Hematopoietic multipotent progenitor cell treated with erythropoietin and hydrocortisone succinate and interleukin-3 and kit ligand, for 6 days (in vitro differentiated cells): ENCODE measurements at regions not wholly inside any gene's neighbourhood (a gene's known extent, or its start where the extent isn't known, plus 50 kb on each side); places are given as distances from the start of the nearest gene placed in this dataset.
A peak's percentile ranks its signal among the peaks of the same experiment; 100 is the strongest.

Experiments used
- DNase-seq: peaks from one replicate; pipeline ENCODE4 v3.0.0-alpha.2; 2015

DNA sequence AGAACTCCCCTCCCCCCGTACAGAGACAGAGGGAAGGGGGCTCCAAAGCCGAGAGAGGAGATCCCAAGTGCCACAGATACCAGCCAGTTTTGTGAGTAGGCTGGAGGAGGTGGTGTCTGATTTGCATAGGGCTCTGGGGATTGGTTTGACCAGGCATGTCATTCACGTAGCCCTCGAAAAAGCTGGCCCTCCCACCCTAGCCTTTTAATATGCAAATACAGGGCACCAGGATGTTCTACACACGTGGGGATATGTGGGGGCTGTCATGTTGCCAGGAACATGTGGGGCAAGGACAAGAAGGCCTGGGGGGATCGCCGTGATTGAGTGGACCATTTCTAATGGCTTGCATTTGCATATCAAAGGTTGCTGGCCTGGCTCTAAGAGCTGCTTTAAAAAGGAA lies 272.9 kb downstream of the PPP1R2C start:
- no peak for DNase-seq

DNA sequence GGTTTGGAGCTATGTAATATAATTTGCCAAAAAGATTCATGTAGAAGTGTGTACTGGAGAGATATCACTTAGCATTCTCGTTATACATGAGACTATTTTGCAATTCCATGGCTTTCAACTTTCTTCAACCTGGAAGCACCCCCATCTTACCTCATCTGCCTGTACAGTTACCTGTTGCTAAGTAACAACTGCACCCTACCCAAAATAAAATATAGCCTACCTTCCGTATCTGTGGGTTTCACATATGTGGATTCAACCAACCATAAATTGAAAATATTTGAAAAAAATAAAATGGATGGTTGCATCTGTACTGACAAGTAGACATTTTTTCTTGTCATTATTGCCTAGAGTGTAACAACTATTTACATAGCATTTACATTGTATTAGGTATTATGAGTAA lies 278.3 kb downstream of the PPP1R2C start:
- DNase-seq = no peak

DNA sequence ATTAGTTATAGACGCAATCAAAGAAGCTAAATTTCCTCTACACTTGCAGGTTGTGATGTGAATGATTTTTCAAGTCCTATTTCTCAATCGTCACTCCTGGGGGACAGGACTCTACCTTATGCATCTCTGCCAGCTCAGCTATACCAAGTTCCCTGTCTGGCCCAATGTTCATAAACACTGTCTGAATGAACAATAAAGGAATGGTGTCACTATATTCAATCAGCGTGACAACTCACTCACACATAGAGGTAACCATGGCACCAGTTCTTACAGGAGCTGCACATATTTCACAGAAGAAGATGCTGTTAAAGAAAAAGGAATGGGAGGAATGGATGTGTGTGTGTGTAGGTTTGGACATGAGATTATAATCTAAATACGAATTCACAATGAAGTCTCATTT lies 280.6 kb downstream of the PPP1R2C start:
- no peak for DNase-seq

DNA sequence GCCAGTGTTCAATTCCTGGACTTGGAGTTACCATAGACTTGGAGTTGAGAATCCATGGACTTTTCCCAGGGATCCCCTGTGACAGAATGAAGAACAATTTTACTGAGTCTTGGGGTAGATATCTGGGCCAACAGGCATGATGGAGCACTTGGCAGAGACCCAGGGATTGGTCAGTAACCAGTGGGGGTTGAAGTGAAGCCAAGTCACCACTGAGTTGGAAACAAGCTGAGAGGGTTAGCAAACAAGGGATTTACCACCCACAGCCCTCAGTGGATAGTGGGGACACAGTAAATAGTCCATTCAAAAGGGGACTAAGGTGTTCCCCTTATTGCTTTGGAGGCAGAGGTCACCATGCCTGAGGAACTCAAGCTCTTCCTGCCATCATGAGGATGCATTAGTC lies 281.7 kb downstream of the PPP1R2C start:
- no peak for DNase-seq

DNA sequence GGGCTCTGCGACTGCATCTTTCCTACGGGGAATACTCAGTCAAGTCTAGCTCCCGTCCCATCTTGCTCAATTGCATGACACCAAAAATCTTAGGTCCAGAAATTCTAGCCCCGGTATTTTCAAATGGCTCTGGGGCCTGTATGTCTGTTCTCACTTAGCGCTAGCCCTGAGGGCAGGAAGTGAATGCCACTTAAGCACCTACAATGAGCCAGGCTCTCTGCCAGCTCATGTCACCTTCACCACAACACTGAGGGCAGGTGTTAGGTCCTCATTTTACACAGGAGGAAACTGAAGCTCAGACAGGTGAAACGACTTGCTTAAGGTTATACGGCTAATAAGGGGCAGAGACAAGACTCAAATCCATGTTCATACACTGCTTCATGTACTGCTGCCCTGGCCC lies 282.8 kb downstream of the PPP1R2C start:
- DNase-seq = no peak

DNA sequence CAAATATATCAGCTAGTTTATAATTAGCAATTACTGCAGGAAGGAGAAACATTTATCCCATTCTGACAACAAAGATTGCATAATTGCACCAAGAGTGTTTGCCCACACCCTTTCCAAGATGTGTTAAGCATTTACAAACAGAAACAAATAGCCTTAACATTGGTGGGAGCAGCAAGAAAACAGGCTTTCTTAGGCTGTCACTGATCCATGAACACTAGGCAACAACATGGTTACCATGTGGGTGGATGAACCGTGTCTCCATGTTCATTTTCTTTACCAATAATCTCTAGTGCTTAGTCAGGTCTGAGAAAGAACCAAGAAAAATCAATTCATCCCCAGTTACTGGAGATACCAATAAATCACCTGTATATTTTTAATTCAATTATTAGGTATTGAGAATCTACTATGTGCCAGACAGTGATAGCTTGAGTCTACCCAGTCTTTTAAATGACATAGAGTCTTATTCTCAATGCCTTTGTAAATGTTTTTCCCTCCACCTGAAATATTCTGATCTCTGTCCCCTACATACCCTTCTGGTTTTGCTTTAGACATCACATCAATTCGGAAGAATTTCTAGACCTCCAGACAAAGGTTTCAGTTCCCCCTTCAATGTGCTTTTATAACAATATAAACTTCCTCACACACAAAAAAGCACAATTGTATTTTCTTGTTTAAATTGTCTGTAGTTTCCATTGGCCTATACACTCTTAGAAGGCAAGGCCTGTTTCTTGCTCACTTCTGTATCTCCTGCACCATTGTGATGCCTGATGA lies 286.6 kb downstream of the PPP1R2C start:
- no peak for DNase-seq

DNA sequence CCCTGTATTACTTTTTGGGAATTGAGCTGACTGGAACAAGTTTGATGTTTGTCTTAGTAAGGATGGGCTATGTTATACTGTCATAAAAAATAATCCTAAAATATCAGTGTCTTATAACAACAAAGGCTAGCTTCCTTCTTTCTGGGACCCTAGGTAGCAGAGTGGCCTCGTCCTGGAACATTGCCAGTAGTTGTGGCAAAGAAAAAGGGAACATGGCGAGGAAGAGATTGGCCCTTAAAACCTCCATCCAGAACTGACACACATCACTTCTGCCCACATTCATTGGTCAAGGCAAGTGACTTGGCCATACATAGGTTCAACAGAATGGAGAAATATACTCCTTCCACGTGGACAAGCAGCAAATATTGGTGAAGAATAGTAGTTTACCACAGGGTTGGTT lies 287.9 kb downstream of the PPP1R2C start:
- DNase-seq = peak; percentile 0

DNA sequence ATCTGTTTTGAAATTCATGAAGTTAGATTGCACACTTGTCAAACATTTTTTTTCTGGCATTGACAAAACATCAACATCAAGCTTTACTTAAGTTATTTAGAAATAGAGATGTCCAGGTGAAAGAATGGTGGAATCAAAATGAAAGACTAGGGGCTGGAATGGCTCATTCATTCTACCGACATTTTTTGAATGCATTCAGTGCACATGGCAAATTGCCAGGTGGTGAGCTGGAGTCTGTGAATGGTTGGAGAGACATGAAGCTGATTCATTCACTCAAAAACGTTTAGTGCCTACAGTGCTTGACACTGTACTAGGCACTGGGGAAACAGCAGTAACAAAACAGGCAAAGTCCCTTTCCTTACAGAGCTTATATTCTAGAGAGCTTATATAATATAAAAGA lies 292.4 kb downstream of the PPP1R2C start:
- no peak for DNase-seq

DNA sequence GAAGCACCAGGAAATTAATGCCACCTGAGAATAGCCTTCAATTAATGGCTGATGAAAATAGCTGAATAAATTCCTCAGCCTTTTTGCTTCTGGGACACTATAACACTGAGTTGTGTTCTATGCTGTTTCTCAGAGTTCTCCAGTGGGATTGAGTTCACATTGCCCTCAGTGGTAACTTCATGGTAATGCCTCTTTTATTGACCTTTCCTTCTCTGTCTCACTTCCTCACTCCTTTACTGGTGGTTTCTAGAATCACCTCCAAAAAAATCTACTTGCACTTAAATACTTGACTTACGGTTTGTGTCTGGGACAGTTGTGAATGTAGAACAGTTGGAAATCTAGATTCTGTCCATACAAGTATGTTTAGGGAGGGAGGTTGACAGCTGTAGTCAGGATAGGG lies 293.7 kb downstream of the PPP1R2C start:
- DNase-seq = no peak

DNA sequence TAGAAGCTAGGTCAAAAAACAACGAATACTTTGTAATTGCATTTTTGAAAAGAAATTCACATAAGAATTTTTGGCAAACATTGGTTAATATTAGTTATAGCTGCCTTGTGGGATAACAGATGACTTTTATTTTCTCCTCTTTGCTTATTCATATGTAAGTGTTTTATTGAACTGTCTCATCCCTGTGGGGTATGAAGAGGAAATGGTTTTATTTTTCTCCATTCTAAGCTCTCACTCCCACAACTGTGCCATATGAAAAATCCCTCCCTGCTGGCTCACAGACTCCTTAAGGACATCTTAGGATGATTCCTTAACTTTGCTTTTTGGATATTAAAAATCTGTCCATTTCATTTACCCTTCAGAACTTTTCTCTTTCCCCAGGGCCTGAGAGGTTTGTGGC lies 300.6 kb downstream of the PPP1R2C start:
- DNase-seq = no peak

DNA sequence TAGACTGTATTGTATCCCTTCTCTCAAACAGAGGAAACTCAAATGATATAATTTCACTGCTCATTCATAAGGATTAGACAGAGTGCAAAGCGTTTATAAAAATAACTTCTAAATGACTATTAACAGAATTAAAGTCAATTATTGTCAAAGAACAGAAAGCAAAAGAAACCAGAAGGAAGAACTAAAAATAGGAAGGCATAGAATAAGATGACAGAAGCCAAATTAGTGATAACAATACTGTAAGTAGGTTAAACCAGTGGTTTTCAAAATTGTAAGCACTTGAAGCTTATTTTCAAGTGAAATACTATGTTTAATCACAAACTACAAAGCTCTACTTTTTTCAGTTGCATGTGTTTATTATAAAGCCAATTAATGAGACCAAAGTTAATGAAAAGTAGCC lies 305.2 kb downstream of the PPP1R2C start:
- no peak for DNase-seq

DNA sequence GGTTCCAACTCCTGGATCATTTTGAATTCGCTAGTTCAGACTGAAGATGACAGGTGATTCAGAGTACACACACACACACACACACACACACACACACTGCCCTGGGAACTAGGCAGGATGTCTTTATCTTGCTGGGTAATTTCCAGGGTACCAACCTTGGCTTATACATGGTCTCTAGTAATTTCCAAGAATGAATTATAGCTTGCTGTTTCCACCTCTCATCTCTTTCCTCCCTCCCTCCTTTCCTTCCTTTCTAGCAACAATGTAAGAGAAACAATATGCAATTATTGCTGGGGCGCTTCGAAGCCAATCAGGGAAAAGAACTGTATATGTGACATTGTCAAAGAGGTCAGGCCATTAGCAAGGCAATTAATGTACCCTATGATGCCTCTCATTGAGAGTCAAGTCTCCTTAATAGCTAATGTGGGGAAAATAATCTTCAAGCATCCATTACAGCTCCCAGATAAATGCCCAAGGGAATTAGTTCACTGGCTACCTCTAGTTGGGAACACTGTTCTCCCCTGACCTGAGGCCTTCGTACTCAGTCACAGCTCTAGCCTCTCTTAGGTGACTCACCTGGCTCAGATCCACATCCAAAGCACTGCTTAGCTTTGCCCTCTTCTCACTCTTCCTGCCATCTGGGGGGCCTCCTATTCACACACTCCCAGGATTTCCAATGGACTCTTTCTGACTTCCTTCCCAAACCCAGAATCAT lies 311.5 kb downstream of the PPP1R2C start:
- DNase-seq = no peak

DNA sequence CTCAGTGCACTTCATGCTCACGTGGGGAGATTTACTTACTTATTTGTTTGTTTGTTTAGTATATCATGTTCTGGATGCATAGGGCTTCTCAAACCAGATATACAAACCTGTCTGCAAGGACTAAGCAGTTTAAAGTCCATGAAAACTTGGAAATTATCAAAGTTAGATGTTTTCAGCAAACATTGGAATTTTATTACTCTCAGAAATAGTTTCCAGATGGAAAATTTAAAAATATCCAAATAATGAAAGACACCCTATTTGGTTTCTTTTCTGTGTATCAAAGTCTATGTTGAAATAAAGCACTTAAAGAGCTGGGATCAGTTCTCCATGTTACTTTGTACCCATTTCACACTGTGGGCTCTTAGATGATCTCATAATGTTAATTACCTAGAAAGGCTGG lies 312.1 kb downstream of the PPP1R2C start:
- no peak for DNase-seq

DNA sequence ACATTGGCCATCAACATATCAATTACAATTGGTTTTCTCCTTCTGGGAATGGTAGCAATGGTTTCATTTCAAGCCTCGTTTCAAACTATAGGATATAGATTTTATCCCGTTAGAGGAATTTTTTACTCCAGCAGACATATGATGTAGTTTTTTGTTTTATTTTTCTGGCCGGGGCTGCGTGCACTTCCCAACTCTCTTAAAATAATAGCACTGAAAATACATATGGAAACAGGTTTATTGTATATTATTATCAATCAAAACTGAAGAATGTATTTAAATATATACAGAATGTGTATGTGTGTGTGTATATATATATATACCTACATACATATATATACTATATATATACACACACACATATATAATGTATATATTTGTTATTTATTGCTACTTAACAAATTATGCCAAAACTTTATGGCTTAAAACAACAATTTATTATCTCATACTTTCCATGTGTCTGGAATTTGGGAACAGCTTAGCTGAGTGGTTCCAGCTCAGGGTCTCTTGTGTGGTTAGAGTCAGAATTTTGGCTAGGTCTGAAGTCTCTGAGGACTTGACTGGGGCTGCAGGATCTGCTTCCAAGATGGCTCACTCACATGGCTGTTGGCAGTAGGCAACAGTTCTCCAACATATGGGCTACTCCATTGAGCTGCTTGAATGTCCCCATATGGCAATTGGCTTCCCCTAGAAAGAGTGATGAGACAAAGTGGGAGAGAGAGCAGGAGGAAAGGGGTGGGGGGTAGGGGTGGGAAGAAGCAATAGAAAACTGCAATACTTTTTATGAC lies 314.1 kb downstream of the PPP1R2C start:
- no peak for DNase-seq

DNA sequence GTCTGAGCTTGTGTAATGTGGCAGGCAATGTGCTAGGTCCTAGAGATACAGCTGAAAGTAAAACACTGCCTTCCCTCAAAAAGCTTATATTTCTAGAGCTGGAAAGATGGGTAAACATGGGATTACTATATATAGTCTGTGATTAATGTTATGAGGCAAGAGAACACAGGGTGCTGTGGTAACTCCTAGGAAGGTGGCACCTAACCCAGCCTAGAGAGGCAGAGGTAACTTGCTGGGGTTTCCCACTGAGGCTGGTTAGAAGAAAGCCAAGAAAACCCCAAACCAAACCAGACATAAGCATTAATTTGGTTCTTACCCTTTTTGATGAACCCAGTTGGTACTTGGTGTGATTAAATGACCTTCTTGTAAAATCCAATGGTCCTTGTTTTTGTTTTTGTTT lies 315.0 kb downstream of the PPP1R2C start:
- DNase-seq = no peak

DNA sequence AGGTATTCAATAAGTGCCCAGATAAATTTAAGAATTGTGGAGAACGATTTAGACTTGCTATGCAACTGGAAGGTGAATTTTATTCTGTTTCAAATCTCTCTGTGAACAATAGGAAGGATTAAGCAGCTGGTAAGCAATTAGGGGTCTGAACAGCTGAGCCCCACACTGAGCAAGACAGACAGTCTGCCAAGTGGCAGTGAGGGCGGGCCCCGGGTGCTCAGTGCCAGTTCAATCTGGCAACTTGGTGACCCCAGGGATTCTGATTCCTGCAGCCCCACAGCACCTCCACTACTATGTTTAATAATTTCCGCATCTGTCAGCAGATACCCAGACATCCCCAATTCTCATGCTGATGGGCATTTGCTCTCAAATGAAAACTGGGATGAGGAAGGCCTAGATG lies 317.3 kb downstream of the PPP1R2C start:
- DNase-seq = no peak

DNA sequence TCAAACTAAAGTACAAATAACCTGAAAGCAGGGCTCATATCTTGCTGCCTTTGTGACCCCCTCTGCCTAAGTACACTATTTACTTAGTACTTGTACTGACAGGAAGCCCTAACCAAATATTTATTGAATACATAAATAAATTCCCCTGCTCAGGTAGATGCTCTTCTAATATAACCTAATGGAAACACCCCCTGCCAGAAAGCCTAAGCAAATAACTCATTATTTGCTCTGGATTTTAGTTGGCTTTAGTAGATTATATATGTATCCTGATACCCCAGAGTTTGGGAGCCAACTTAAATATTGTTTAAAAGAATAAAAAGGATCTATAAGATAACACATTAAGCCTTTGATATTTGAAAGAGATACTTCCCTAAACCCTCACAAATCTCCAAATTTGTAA lies 318.2 kb downstream of the PPP1R2C start:
- no peak for DNase-seq

DNA sequence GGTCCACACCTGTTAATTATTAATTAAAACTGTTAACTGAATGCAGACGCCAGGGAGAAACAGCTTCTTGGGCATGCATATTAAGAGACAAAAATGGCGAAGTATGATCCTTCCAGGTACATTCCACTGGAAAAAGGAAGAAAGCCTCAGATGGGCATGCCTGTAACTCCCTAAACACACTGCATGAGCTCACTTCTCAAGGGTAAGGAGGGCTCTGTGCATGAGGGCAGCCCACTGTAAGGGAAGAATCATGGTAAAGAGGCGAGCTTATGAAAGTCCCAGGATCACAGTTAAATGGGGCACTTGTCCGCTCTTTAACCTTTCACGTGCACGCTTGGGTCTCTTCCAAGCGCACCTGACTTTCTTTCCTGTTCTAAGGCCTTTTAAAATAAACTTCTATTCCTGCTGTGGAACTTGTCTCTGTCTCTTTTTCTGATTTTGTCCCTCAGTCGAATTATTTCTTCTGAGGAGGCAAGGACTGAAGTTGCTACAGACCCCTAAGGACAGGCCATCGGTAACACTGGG lies 321.7 kb downstream of the PPP1R2C start:
- DNase-seq = no peak

DNA sequence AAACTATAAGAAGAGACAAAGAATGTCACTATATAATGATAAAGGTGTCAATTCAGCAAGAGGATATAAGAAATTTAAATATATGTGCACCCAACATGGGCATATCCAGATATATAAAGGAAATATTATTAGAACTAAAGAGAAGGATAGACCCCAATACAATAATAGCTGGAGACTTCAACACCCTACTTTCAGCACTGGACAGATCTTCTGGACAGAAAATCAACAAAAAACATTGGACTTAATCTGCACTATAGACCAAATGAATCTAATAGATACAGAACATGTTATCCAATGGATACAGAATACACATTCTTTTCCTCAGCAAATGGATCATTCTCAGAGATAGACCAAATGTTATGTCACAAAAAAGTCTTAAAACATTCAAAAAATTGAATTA lies 327.7 kb downstream of the PPP1R2C start:
- no peak for DNase-seq

DNA sequence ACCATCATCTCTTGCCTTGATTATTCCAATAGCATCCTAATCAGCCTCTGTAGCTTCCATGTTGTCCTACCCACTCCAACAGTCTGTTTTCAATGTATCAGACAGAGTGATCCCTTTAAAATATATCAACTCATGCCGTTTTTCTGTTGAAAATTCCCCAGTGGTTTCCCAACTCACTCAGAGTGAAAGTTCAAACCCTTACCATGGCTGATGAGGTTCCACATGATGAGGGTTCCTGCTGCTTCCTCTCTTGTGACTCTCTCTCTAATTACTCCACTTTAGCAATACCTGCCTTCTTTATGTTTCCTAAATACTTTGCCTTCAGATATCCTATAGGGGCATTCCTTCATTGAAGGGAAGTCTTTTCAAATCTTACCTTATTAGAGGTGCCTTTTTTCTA lies 334.7 kb downstream of the PPP1R2C start:
- DNase-seq = no peak

DNA sequence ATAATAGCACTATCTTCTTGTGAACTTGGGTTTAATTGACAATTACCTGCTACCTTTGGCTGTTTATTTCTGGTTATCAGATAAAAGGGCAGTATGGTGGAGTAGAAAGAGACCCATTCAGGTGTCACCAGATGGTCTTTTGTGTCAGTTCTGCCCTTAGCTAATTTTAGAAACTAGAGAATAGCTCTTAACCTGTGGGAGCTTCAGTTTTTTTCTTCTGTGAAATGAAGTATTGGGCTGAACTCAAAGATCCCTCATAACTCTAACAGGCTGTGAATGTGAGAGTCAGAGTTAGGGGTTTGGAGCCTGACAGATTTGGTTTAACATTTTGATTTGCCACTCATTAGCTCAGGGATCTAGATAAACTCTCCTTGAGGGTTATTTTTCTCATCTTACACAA lies 335.2 kb downstream of the PPP1R2C start:
- no peak for DNase-seq

DNA sequence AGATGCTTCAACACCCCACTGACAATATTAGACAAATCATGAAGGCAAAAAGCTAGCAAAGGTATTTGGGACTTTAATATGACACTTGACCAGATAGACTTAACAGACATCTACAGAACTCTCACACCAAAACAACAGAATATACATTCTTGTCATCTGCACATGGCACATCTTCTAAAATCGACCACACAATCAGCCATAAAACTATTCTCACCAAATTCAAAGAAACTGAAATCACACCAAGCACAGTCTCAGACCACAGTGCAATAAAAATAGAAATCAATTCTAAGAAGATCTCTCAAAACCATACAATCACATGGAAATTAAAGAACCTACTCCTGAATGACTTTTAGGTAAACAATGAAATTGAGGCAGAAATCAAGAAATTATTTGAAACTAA lies 340.8 kb downstream of the PPP1R2C start:
- DNase-seq = no peak

DNA sequence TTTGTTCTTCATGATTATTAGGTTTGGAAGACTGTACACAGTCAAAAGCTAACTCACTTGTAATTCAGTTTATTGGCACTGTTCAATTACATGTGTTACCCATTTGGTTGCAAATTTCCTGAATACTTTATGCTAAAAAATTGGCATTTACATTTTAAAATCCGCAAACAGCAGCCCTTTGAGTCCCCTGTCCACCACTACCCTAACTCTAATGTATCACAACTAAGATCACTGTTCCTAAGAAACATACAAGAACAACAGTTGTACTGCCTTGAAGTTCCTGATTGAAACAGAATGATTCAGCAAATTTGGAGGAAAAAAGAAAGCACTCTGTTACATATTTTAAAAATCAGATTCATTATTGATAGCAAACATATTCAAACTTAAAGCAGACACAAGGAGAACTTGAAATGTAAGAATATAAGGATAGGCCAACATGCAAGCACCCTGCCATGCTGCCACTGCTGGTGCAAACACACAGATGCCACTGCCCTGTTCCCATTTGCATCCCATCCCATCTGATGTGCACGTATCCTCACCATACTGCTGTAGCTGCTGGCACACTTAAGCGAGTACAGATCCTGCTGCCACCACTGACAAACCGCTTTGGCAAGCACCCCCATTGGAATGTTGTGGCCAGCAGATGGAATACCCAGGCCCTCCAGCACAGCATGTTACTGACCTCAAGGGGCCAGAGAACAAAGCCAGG lies 343.4 kb downstream of the PPP1R2C start:
- DNase-seq = no peak
